Stimulated activated naive CD8-positive, alpha-beta T cell treated with anti-CD3 and anti-CD28 coated beads, Interleukin-15, amount 100 ng/mL, for 72 hours (primary cell): ENCODE measurements at regions not wholly inside any gene's neighbourhood (a gene's known extent, or its start where the extent isn't known, plus 50 kb on each side); places are given as distances from the start of the nearest gene placed in this dataset.
"Not testable (repeated sequence)": the region's sequence is repeated elsewhere in the genome, so short reads cannot be mapped to it uniquely, and the experiment has no call there.

Source experiments
- ATAC-seq: fragments of 150-1000 bp; cut with Tn5 transposase; 2 replicates; pipeline ENCODE4 v1.10.0; 2021; ENCODE audit warnings: mild to moderate bottlenecking, moderate library complexity
- DNase-seq, 2 donors: peaks; one replicate each; pipeline ENCODE4 v3.0.0; 2021 to 2022
- H3K27ac Mint-ChIP-seq, 2 donors: one replicate each; pipeline ENCODE4 v1.8.0; 2022; ENCODE audit warnings: mild to moderate bottlenecking in 2 of 2, mixed read lengths in 2 of 2, moderate library complexity in 2 of 2
- H3K27me3 Mint-ChIP-seq: one replicate; pipeline ENCODE4 v1.8.0; 2022; ENCODE audit warnings: mixed read lengths
- H3K4me1 Mint-ChIP-seq: one replicate; pipeline ENCODE4 v1.8.0; 2022; ENCODE audit warnings: mild to moderate bottlenecking, mixed read lengths
- H3K4me3 Mint-ChIP-seq, 2 donors: one replicate each; pipeline ENCODE4 v1.8.0; 2022; ENCODE audit warnings: mild to moderate bottlenecking in 2 of 2, mixed read lengths in 2 of 2, moderate library complexity in 1 of 2
- H3K9me3 Mint-ChIP-seq, 2 donors: one replicate each; pipeline ENCODE4 v1.8.0; 2022; ENCODE audit warnings: mixed read lengths in 2 of 2

GRCh38 chr5:136735611-136736010 is 370.3 kb upstream of the TRPC7 start:
- H3K9me3 Mint-ChIP-seq = peaks cover 10 to 13% of the 10 kb centered on the region in 2 donors
- ATAC-seq, H3K4me1 Mint-ChIP-seq, H3K27ac Mint-ChIP-seq, H3K27me3 Mint-ChIP-seq, DNase-seq, H3K4me3 Mint-ChIP-seq: not testable (repeated sequence)

GRCh38 chr5:136734628-136735027 is 369.3 kb upstream of the TRPC7 start:
- H3K9me3 Mint-ChIP-seq = peaks cover 10 to 13% of the 10 kb centered on the region in 2 donors
- ATAC-seq (no peak), DNase-seq (no peak)
- no peak overlapping the region for H3K27ac Mint-ChIP-seq
- no peak overlapping the region for H3K4me3 Mint-ChIP-seq
- no peaks in the 10 kb centered on the region for H3K4me1 Mint-ChIP-seq
- no peaks in the 10 kb centered on the region for H3K27me3 Mint-ChIP-seq

GRCh38 chr5:136732751-136733150 is 367.4 kb upstream of the TRPC7 start:
- no peak for ATAC-seq
- no peaks in the 10 kb centered on the region for H3K27me3 Mint-ChIP-seq
- H3K4me3 Mint-ChIP-seq = no peak overlapping the region
- DNase-seq = no peak
- H3K4me1 Mint-ChIP-seq = no peaks in the 10 kb centered on the region
- H3K27ac Mint-ChIP-seq = no peak overlapping the region
- peaks cover 0 to 6% of the 10 kb centered on the region in 2 donors for H3K9me3 Mint-ChIP-seq

GRCh38 chr5:136731241-136731900 is 366.0 kb upstream of the TRPC7 start:
- H3K4me3 Mint-ChIP-seq = no peak overlapping the region
- DNase-seq (no peak), ATAC-seq (no peak)
- H3K9me3 Mint-ChIP-seq = no peaks in the 10 kb centered on the region
- no peak overlapping the region for H3K27ac Mint-ChIP-seq
- H3K4me1 Mint-ChIP-seq = no peaks in the 10 kb centered on the region
- no peaks in the 10 kb centered on the region for H3K27me3 Mint-ChIP-seq

GRCh38 chr5:136730426-136730825 is 365.1 kb upstream of the TRPC7 start:
- no peaks in the 10 kb centered on the region for H3K4me1 Mint-ChIP-seq
- no peak overlapping the region for H3K27ac Mint-ChIP-seq
- ATAC-seq = peak; percentile 37
- DNase-seq = no peak
- no peaks in the 10 kb centered on the region for H3K27me3 Mint-ChIP-seq
- H3K4me3 Mint-ChIP-seq = no peak overlapping the region
- no peaks in the 10 kb centered on the region for H3K9me3 Mint-ChIP-seq

- H3K27me3 Mint-ChIP-seq = no peaks in the 10 kb centered on the region
- H3K4me3 Mint-ChIP-seq = no peak overlapping the region
- ATAC-seq (no peak), DNase-seq (no peak)
- H3K4me1 Mint-ChIP-seq = no peaks in the 10 kb centered on the region
- no peak overlapping the region for H3K27ac Mint-ChIP-seq
- no peaks in the 10 kb centered on the region for H3K9me3 Mint-ChIP-seq
Observed at GRCh38 chr5:136729901-136730355, 364.6 kb upstream of the TRPC7 start.

- Mint-ChIP-seq H3K27ac (no peak overlapping the region), H3K9me3 (no peaks in the 10 kb centered on the region), H3K4me3 (no peak overlapping the region), H3K27me3 (no peaks in the 10 kb centered on the region), H3K4me1 (no peaks in the 10 kb centered on the region)
- ATAC-seq (no peak), DNase-seq (no peak)
Observed at GRCh38 chr5:136726506-136726905, 361.2 kb upstream of the TRPC7 start.

GRCh38 chr5:136724161-136724560 is 358.8 kb upstream of the TRPC7 start:
- no peak for ATAC-seq
- no peaks in the 10 kb centered on the region for H3K9me3 Mint-ChIP-seq
- no peak overlapping the region for H3K4me3 Mint-ChIP-seq
- H3K27ac Mint-ChIP-seq = no peak overlapping the region
- no peaks in the 10 kb centered on the region for H3K4me1 Mint-ChIP-seq
- DNase-seq = no peak
- no peaks in the 10 kb centered on the region for H3K27me3 Mint-ChIP-seq

- no peak for DNase-seq
- no peaks in the 10 kb centered on the region for H3K9me3 Mint-ChIP-seq
- H3K27ac Mint-ChIP-seq = no peak overlapping the region
- no peaks in the 10 kb centered on the region for H3K27me3 Mint-ChIP-seq
- H3K4me3 Mint-ChIP-seq = no peak overlapping the region
- H3K4me1 Mint-ChIP-seq = no peaks in the 10 kb centered on the region
- ATAC-seq = no peak
Observed at GRCh38 chr5:136722581-136722980, 357.2 kb upstream of the TRPC7 start.

- Mint-ChIP-seq H3K4me1 (no peaks in the 10 kb centered on the region), H3K27ac (no peak overlapping the region), H3K27me3 (no peaks in the 10 kb centered on the region), H3K4me3 (no peak overlapping the region), H3K9me3 (no peaks in the 10 kb centered on the region)
- DNase-seq = no peak
- ATAC-seq = no peak
Observed at GRCh38 chr5:136722086-136722485, 356.7 kb upstream of the TRPC7 start.

- H3K27ac Mint-ChIP-seq = no peak overlapping the region
- no peaks in the 10 kb centered on the region for H3K9me3 Mint-ChIP-seq
- DNase-seq (no peak), ATAC-seq (no peak)
- no peaks in the 10 kb centered on the region for H3K27me3 Mint-ChIP-seq
- no peaks in the 10 kb centered on the region for H3K4me1 Mint-ChIP-seq
- no peak overlapping the region for H3K4me3 Mint-ChIP-seq
Observed at GRCh38 chr5:136720674-136721073, 355.3 kb upstream of the TRPC7 start.

- Mint-ChIP-seq H3K9me3 (peaks cover 0 to 17% of the 10 kb centered on the region in 2 donors), H3K27me3 (no peaks in the 10 kb centered on the region), H3K4me1 (no peaks in the 10 kb centered on the region), H3K27ac (peak overlapping the region in 1 of 2 donors; percentile 36), H3K4me3 (no peak overlapping the region)
- DNase-seq = no peak
- no peak for ATAC-seq
Observed at GRCh38 chr5:136717917-136718316, 352.6 kb upstream of the TRPC7 start.

GRCh38 chr5:136714286-136714685 is 348.9 kb upstream of the TRPC7 start:
- H3K9me3 Mint-ChIP-seq = peaks cover 0 to 25% of the 10 kb centered on the region in 2 donors
- H3K27ac Mint-ChIP-seq = no peak overlapping the region
- ATAC-seq = no peak
- H3K4me3 Mint-ChIP-seq = no peak overlapping the region
- H3K27me3 Mint-ChIP-seq = no peaks in the 10 kb centered on the region
- no peak for DNase-seq
- H3K4me1 Mint-ChIP-seq = no peaks in the 10 kb centered on the region

- no peak overlapping the region for H3K4me3 Mint-ChIP-seq
- DNase-seq = no peak
- H3K27me3 Mint-ChIP-seq = no peaks in the 10 kb centered on the region
- H3K9me3 Mint-ChIP-seq = peaks cover 0 to 25% of the 10 kb centered on the region in 2 donors
- ATAC-seq = no peak
- H3K4me1 Mint-ChIP-seq = no peaks in the 10 kb centered on the region
- H3K27ac Mint-ChIP-seq = no peak overlapping the region
Observed at GRCh38 chr5:136712628-136713027, 347.3 kb upstream of the TRPC7 start.

GRCh38 chr5:136710834-136711233 is 345.5 kb upstream of the TRPC7 start:
- no peak overlapping the region for H3K4me3 Mint-ChIP-seq
- DNase-seq = no peak
- H3K4me1 Mint-ChIP-seq = no peaks in the 10 kb centered on the region
- H3K27ac Mint-ChIP-seq = no peak overlapping the region
- H3K27me3 Mint-ChIP-seq = peaks cover 1% of the 10 kb centered on the region
- peaks cover 0 to 25% of the 10 kb centered on the region in 2 donors for H3K9me3 Mint-ChIP-seq
- no peak for ATAC-seq

- Mint-ChIP-seq H3K9me3 (peaks cover 0 to 4% of the 10 kb centered on the region in 2 donors), H3K27ac (no peak overlapping the region), H3K4me3 (no peak overlapping the region), H3K27me3 (peaks cover 8% of the 10 kb centered on the region), H3K4me1 (no peaks in the 10 kb centered on the region)
- no peak for DNase-seq
- ATAC-seq = no peak
Observed at GRCh38 chr5:136703706-136704105, 338.4 kb upstream of the TRPC7 start.

GRCh38 chr5:136703036-136703435 is 337.7 kb upstream of the TRPC7 start:
- H3K9me3 Mint-ChIP-seq = peaks cover 0 to 4% of the 10 kb centered on the region in 2 donors
- no peak overlapping the region for H3K27ac Mint-ChIP-seq
- DNase-seq (no peak), ATAC-seq (no peak)
- no peak overlapping the region for H3K4me3 Mint-ChIP-seq
- peaks cover 8% of the 10 kb centered on the region for H3K27me3 Mint-ChIP-seq
- H3K4me1 Mint-ChIP-seq = no peaks in the 10 kb centered on the region
